A549 (cell line): ENCODE measurements at regions not wholly inside any gene's neighbourhood (a gene's known extent, or its start where the extent isn't known, plus 50 kb on each side); places are given as distances from the start of the nearest gene placed in this dataset.

Experiments used
- ATAC-seq, 2 experiments: fragments of 200-7000 bp in 1 of 2; fragments of >200 bp in 1 of 2; cut with Nextera tagmentation in 1 of 2; cut with Tn5 transposase in 1 of 2; 3 replicates each; pipeline versions ENCODE4 v1.8.0 to v1.9.1; 2018 to 2020; ENCODE audit warnings: mild to moderate bottlenecking in 1 of 2, moderate library complexity in 1 of 2
- CTCF ChIA-PET: fragments of 300-600 bp; sonication (Branson Sonifier 250); formaldehyde crosslinking; extraction: SDS; loops from one replicate; lab custom pipeline; 2021; ENCODE audit warnings: antibody characterized with exemption, inconsistent platforms; lab: Yijun Ruan, JAX
- POLR2A ChIA-PET: fragments of 350-600 bp; formaldehyde crosslinking; extraction: SDS; loops from one replicate; lab custom pipeline; 2021; ENCODE audit warnings: antibody characterized with exemption, inconsistent platforms; lab: Yijun Ruan, JAX
- DNase-seq, 2 experiments: peaks; one replicate each; pipeline versions ENCODE4 v3.0.0 to v3.0.0-alpha.2; 2011 to 2016; ENCODE audit warnings: low read depth in 1 of 2, low spot score in 1 of 2
- FAIRE-seq: peaks from 2 replicates; lab custom pipeline; 2011; peaks lifted over from hg19 to GRCh38; lab: Jason Lieb, UNC
- H3K27ac ChIP-seq, 2 experiments: fragments of >200 bp; sonication (Bioruptor Twin); formaldehyde crosslinking; 3 replicates each; pipeline ENCODE4 v1.5.1; 2016 to 2017
- H3K4me1 ChIP-seq: fragments of >200 bp; sonication (Bioruptor Twin); formaldehyde crosslinking; 3 replicates; pipeline ENCODE4 v1.6.1; 2016
- H3K4me2 ChIP-seq: fragments of >200 bp; sonication (Bioruptor Twin); formaldehyde crosslinking; 3 replicates; pipeline ENCODE4 v1.6.1; 2016
- H3K4me3 ChIP-seq: fragments of >200 bp; sonication (Bioruptor Twin); formaldehyde crosslinking; 3 replicates; pipeline ENCODE4 v1.5.1; 2016
- H3K9me3 ChIP-seq: fragments of >200 bp; sonication (Bioruptor Twin); formaldehyde crosslinking; 3 replicates; pipeline ENCODE4 v1.6.1; 2016
- ATOH8 ChIP-seq: fragments of 250-450 bp; sonication (Bioruptor Pico); IDR thresholded peaks from 2 replicates; pipeline ENCODE4 v1.5.0; 2020; ENCODE audit warnings: low read depth, mild to moderate bottlenecking, moderate library complexity
- CBX2 ChIP-seq: fragments of 200-600 bp; sonication (generic); IDR thresholded peaks from 2 replicates; pipeline ENCODE4 v1.6.1; 2016; ENCODE audit warnings: low read depth, mild to moderate bottlenecking, borderline replicate concordance
- CBX8 ChIP-seq: fragments of 200-600 bp; sonication (generic); IDR thresholded peaks from 2 replicates; pipeline ENCODE4 v1.6.1; 2016
- CEBPB ChIP-seq, 2 experiments: fragments of >200 bp in 1 of 2; sonication (Bioruptor Twin) in 1 of 2; formaldehyde crosslinking in 1 of 2; IDR thresholded peaks; 2 replicates each; pipeline ENCODE4 v1.6.1; 2012 to 2016
- EHMT2 ChIP-seq: fragments of 200-600 bp; sonication (generic); IDR thresholded peaks from 2 replicates; pipeline ENCODE4 v1.6.1; 2016; ENCODE audit warnings: antibody characterized with exemption, low read depth, mild to moderate bottlenecking, moderate library complexity
- ESRRA ChIP-seq: fragments of 150-350 bp; IDR thresholded peaks from 2 replicates; pipeline ENCODE4 v1.6.1; 2014; ENCODE audit warnings: mild to moderate bottlenecking, low read length, borderline replicate concordance
- FOSL2 ChIP-seq, 2 experiments: fragments of 450-650 bp in 1 of 2; fragments of >200 bp in 1 of 2; sonication (Bioruptor Twin) in 1 of 2; formaldehyde crosslinking; IDR thresholded peaks; 2 replicates each; pipeline versions ENCODE4 v1.5.0 to v1.6.1; 2016 to 2020; ENCODE audit warnings: mild to moderate bottlenecking in 1 of 2, moderate library complexity in 1 of 2
- JUN ChIP-seq, 2 experiments: fragments of >200 bp; sonication (Bioruptor Twin); formaldehyde crosslinking; IDR thresholded peaks; 2 replicates in 1 of 2; 3 replicates in 1 of 2; pipeline ENCODE4 v1.6.1; 2016 to 2017
- JUNB ChIP-seq: fragments of >200 bp; sonication (Bioruptor Twin); formaldehyde crosslinking; IDR thresholded peaks from 2 replicates; pipeline ENCODE4 v1.6.1; 2016
- KDM1A ChIP-seq: fragments of 200-600 bp; sonication (generic); IDR thresholded peaks from 2 replicates; pipeline ENCODE4 v1.6.1; 2016; ENCODE audit warnings: low read depth, mild to moderate bottlenecking
- MAZ ChIP-seq: fragments of 150-350 bp; IDR thresholded peaks from 2 replicates; pipeline ENCODE4 v1.6.1; 2014; ENCODE audit warnings: antibody characterized with exemption, low read depth, low read length, borderline replicate concordance
- MYC ChIP-seq: IDR thresholded peaks from 2 replicates; pipeline ENCODE4 v1.6.1; 2012; ENCODE audit warnings: mild to moderate bottlenecking, inconsistent platforms, low read length, improper control_type of control experiment, borderline replicate concordance
- NFE2L2 ChIP-seq: fragments of 150-350 bp; conservative IDR thresholded peaks from 2 replicates; pipeline ENCODE4 v1.6.1; 2014; ENCODE audit warnings: low read length
- NPAS2 ChIP-seq: fragments of 250-450 bp; sonication (Bioruptor Pico); IDR thresholded peaks from 2 replicates; pipeline ENCODE4 v1.8.0; 2022; ENCODE audit warnings: mild to moderate bottlenecking, moderate library complexity, borderline replicate concordance
- NR3C1 ChIP-seq: fragments of >200 bp; sonication (Bioruptor Twin); formaldehyde crosslinking; IDR thresholded peaks from 3 replicates; pipeline ENCODE4 v1.6.1; 2017
- RCOR1 ChIP-seq: fragments of 150-350 bp; IDR thresholded peaks from 2 replicates; pipeline ENCODE4 v1.6.1; 2014; ENCODE audit warnings: antibody characterized with exemption, low read length, low read depth
- RFX5 ChIP-seq: fragments of 450-650 bp; IDR thresholded peaks from 2 replicates; pipeline ENCODE4 v1.7.1; 2014; ENCODE audit warnings: antibody characterized with exemption, mild to moderate bottlenecking, moderate library complexity
- SMC3 ChIP-seq: fragments of >200 bp; sonication (Bioruptor Twin); formaldehyde crosslinking; IDR thresholded peaks from 3 replicates; pipeline ENCODE4 v1.6.1; 2018; ENCODE audit warnings: inconsistent platforms
- SREBF2 ChIP-seq: fragments of 450-650 bp; IDR thresholded peaks from 2 replicates; pipeline ENCODE4 v1.6.1; 2014; ENCODE audit warnings: mild to moderate bottlenecking, moderate library complexity
- TP53 ChIP-seq: fragments of 250-450 bp; sonication (Bioruptor Pico); IDR thresholded peaks from 2 replicates; pipeline ENCODE4 v1.5.0; 2021; ENCODE audit warnings: mild to moderate bottlenecking, moderate library complexity
- ZC3H11A ChIP-seq: fragments of 450-650 bp; IDR thresholded peaks from 2 replicates; pipeline ENCODE4 v1.6.1; 2014; ENCODE audit warnings: antibody characterized with exemption, mild to moderate bottlenecking
- ZFP36 ChIP-seq: fragments of 450-650 bp; IDR thresholded peaks from 2 replicates; pipeline ENCODE4 v1.6.1; 2014; ENCODE audit warnings: borderline replicate concordance; ENCODE audit not compliant: partially characterized antibody
- ZNF302 ChIP-seq: fragments of 250-450 bp; sonication (Bioruptor Pico); IDR thresholded peaks from 2 replicates; pipeline ENCODE4 v1.9.0; 2021; ENCODE audit warnings: inconsistent platforms, mild to moderate bottlenecking, moderate library complexity
- WGBS: methylation state at CpG from one replicate; pipeline ENCODE4 v1.1.6; 2017; ENCODE audit errors: missing lambda C conversion rate; 5-methylcytosine and 5-hydroxymethylcytosine counted together
- TF ChIP-seq, protein P1 (sequence below): fragments of 450-650 bp; IDR thresholded peaks from 2 replicates; pipeline ENCODE4 v1.6.1; 2014; ENCODE audit warnings: antibody characterized with exemption
- TF ChIP-seq, protein P2 (sequence below): fragments of 250-450 bp; sonication (Bioruptor Pico); IDR thresholded peaks from 2 replicates; pipeline ENCODE4 v1.5.0; 2021; ENCODE audit warnings: mild to moderate bottlenecking, moderate library complexity, borderline replicate concordance
- TF ChIP-seq, protein P3 (sequence below): IDR thresholded peaks from 2 replicates; pipeline ENCODE4 v1.6.1; 2012

- DNase-seq (no peak), FAIRE-seq (no peak), ATAC-seq (no peak)
- 41% methylated on average over 9 of the region's 9 CpGs for WGBS
- H3K9me3 ChIP-seq: peaks cover 3% of the 10 kb centered on the region; the same call in 2 of the 3 replicates
- no peak overlapping the region for H3K27ac ChIP-seq
- no peak overlapping the region for H3K4me2 ChIP-seq
- no peak for TF ChIP-seq ATOH8 (CRISPR knock-in tag)
- TF ChIP-seq, all 56 proteins: peak for 0
- ChIA-PET POLR2A (no interaction called here), CTCF (interaction anchor here (0.6 kb wide), 1 partner anchor 201 kb away, joined by 3 read pairs; no protein-coding TSS in a partner anchor)
- Histone ChIP-seq H3K4me3 (no peak overlapping the region), H3K4me1 (no peaks in the 10 kb centered on the region)
Observed at GRCh38 chr12:25041006-25041741, 92.3 kb upstream of the BCAT1 start.

DNA sequence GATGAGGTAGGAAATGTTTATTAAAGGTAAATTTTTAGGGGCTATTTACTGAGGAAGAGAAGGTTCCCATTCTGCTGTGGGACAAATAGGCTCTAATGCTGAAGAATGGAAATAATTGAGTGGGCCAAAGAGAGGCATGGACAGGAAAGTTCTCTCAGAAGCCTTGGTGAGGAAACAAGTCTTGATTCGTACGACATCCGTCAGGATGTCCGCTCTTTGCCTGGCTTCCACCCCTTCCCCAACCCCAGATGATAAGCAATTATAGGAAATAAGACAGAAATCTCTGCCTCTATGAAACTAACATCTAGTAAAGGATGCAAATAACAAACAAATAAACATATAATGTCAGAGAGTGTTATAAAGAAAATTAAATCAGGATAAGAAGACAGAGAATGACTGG, 91.7 kb upstream of the BCAT1 start:
- ATAC-seq (no peak), DNase-seq (no peak), FAIRE-seq (no peak)
- no peaks in the 10 kb centered on the region for H3K4me1 ChIP-seq
- WGBS: 88% methylated on average over 4 of the region's 4 CpGs
- no peak overlapping the region for H3K27ac ChIP-seq
- H3K9me3 ChIP-seq: no peaks in the 10 kb centered on the region
- ChIA-PET POLR2A (no interaction called here), CTCF (interaction anchor here (0.9 kb wide), 1 partner anchor 49 kb away, joined by 3 read pairs; no protein-coding TSS in a partner anchor)
- no peak overlapping the region for H3K4me3 ChIP-seq
- TF ChIP-seq SMC3 (no peak), FOSL2 (IDR thresholded peaks at IDR 0.05) (no peak), FOSL2 (CRISPR knock-in tag; IDR thresholded peaks at IDR 0.05) (no peak), MYC (no peak), CBX2 (no peak), NPAS2 (CRISPR knock-in tag) (no peak), JUNB (no peak), ESRRA (no peak), ZC3H11A (no peak), JUN (IDR thresholded peaks at IDR 0.05) (no peak), EHMT2 (no peak), ZNF302 (CRISPR knock-in tag) (no peak), NFE2L2 (no peak), KDM1A (no peak), CEBPB (IDR thresholded peaks at IDR 0.05) (no peak)
- no peak overlapping the region for H3K4me2 ChIP-seq

GRCh38 chr12:25034676-25035075, 85.8 kb upstream of the BCAT1 start:
- POLR2A ChIA-PET: no interaction called here
- no peak for DNase-seq
- 22% methylated on average over 4 of the region's 4 CpGs for WGBS
- Histone ChIP-seq H3K27ac (no peak overlapping the region), H3K4me2 (no peak overlapping the region), H3K4me3 (no peak overlapping the region), H3K9me3 (no peaks in the 10 kb centered on the region), H3K4me1 (no peaks in the 10 kb centered on the region)
- CTCF ChIA-PET: no interaction called here
- no peak for ATAC-seq
- FAIRE-seq: no peak
- no peak for TF ChIP-seq MAZ

GRCh38 chr12:25025951-25026490, 77.1 kb upstream of the BCAT1 start:
- Histone ChIP-seq H3K4me2 (no peak overlapping the region), H3K27ac (no peak overlapping the region), H3K4me3 (no peak overlapping the region), H3K9me3 (no peaks in the 10 kb centered on the region), H3K4me1 (no peaks in the 10 kb centered on the region)
- ATAC-seq (no peak), DNase-seq (no peak), FAIRE-seq (no peak)
- WGBS: 86% methylated on average over 1 of the region's 1 CpG
- ChIA-PET CTCF (interaction anchor here (0.8 to 1.1 kb wide), 3 partner anchors 9 to 34 kb away, joined by 3 to 4 read pairs (median 3); no protein-coding TSS in a partner anchor), POLR2A (no interaction called here)
- TF ChIP-seq, protein P1, sequence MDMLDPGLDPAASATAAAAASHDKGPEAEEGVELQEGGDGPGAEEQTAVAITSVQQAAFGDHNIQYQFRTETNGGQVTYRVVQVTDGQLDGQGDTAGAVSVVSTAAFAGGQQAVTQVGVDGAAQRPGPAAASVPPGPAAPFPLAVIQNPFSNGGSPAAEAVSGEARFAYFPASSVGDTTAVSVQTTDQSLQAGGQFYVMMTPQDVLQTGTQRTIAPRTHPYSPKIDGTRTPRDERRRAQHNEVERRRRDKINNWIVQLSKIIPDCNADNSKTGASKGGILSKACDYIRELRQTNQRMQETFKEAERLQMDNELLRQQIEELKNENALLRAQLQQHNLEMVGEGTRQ: no peak
- TF ChIP-seq SREBF2 (no peak), NR3C1 (no peak), RCOR1 (no peak), TP53 (CRISPR knock-in tag) (no peak), RFX5 (no peak), CEBPB (IDR thresholded peaks at IDR 0.05) (no peak), CBX8 (no peak), ZFP36 (no peak), MYC (no peak), JUN (IDR thresholded peaks at IDR 0.05) (no peak)
- TF ChIP-seq, protein P2, sequence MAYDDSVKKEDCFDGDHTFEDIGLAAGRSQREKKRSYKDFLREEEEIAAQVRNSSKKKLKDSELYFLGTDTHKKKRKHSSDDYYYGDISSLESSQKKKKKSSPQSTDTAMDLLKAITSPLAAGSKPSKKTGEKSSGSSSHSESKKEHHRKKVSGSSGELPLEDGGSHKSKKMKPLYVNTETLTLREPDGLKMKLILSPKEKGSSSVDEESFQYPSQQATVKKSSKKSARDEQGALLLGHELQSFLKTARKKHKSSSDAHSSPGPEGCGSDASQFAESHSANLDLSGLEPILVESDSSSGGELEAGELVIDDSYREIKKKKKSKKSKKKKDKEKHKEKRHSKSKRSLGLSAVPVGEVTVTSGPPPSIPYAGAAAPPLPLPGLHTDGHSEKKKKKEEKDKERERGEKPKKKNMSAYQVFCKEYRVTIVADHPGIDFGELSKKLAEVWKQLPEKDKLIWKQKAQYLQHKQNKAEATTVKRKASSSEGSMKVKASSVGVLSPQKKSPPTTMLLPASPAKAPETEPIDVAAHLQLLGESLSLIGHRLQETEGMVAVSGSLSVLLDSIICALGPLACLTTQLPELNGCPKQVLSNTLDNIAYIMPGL (CRISPR knock-in tag): no peak
- TF ChIP-seq, protein P3, sequence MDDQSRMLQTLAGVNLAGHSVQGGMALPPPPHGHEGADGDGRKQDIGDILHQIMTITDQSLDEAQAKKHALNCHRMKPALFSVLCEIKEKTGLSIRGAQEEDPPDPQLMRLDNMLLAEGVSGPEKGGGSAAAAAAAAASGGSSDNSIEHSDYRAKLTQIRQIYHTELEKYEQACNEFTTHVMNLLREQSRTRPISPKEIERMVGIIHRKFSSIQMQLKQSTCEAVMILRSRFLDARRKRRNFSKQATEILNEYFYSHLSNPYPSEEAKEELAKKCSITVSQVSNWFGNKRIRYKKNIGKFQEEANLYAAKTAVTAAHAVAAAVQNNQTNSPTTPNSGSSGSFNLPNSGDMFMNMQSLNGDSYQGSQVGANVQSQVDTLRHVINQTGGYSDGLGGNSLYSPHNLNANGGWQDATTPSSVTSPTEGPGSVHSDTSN: no peak
